Liver (tissue), 3 donors: ENCODE measurements at regions not wholly inside any gene's neighbourhood (a gene's known extent, or its start where the extent isn't known, plus 50 kb on each side); places are given as distances from the start of the nearest gene placed in this dataset.

Source experiments
- ATF3 ChIP-seq: IDR thresholded peaks from 2 replicates; pipeline ENCODE4 v1.6.1; 2016; ENCODE audit warnings: antibody characterized with exemption
- CTCF ChIP-seq: fragments of 150-350 bp; IDR thresholded peaks from 2 replicates; pipeline ENCODE4 v1.5.1; 2017; ENCODE audit warnings: improper control_type of control experiment, low read depth, low read length; ENCODE audit not compliant: missing input control
- HNF4A ChIP-seq, 2 donors: conservative IDR thresholded peaks; 2 replicates each; pipeline ENCODE4 v1.6.1; 2016; ENCODE audit warnings: antibody characterized with exemption in 2 of 2, mild to moderate bottlenecking in 2 of 2
- JUND ChIP-seq, 2 donors: IDR thresholded peaks; 2 replicates each; pipeline ENCODE4 v1.6.1; 2016; ENCODE audit warnings: antibody characterized with exemption in 2 of 2
- RXRA ChIP-seq, 2 donors: IDR thresholded peaks; 2 replicates each; pipeline ENCODE4 v1.6.1; 2017 to 2018; ENCODE audit warnings: antibody characterized with exemption in 2 of 2, mild to moderate bottlenecking in 1 of 2
- SP1 ChIP-seq: IDR thresholded peaks from 2 replicates; pipeline ENCODE4 v1.6.1; 2018; ENCODE audit warnings: antibody characterized with exemption, mild to moderate bottlenecking
- TAF1 ChIP-seq: conservative IDR thresholded peaks from 2 replicates; pipeline ENCODE4 v1.6.1; 2016; ENCODE audit warnings: antibody characterized with exemption, mild to moderate bottlenecking
- YY1 ChIP-seq: IDR thresholded peaks from 2 replicates; pipeline ENCODE4 v1.6.1; 2016; ENCODE audit warnings: antibody characterized with exemption, mild to moderate bottlenecking
- TF ChIP-seq, protein P1 (sequence below): IDR thresholded peaks from 2 replicates; pipeline ENCODE4 v1.6.1; 2016; ENCODE audit warnings: antibody characterized with exemption
- TF ChIP-seq, protein P2 (sequence below): IDR thresholded peaks from 2 replicates; pipeline ENCODE4 v1.6.1; 2016; ENCODE audit warnings: antibody characterized with exemption, mild to moderate bottlenecking
- TF ChIP-seq, protein P3 (sequence below): IDR thresholded peaks from 2 replicates; pipeline ENCODE4 v1.6.1; 2016; ENCODE audit warnings: antibody characterized with exemption
- donor health status: healthy.
- donor health status: healthy.

DNA sequence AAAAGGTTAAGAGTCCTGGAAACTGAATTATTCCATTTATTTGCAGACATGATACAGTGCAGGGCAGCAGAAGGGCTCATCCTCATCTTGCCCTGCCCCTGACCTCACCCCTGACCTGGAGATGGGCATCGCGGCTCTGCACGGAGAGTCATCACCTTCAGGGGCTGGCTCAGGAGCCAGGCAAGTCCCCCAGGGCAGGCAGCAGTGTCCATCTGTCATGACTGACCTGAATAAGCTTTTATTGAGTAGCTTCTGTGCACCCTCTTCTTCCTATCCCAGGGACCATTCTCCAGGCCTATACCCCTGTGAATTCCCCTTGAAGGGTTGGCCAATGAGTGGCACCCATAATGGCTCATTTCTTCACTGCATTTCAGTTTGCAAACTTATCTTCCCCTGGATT lies 484.2 kb downstream of the ZNF536 start:
- TF ChIP-seq CTCF (no peak), JUND (IDR thresholded peaks at IDR 0.05) (no peak), SP1 (no peak), RXRA (IDR thresholded peaks at IDR 0.05) (no peak), HNF4A (conservative IDR thresholded peaks at IDR 0.05) (no peak), TAF1 (no peak), ATF3 (no peak), YY1 (no peak)
- TF ChIP-seq, protein P1, sequence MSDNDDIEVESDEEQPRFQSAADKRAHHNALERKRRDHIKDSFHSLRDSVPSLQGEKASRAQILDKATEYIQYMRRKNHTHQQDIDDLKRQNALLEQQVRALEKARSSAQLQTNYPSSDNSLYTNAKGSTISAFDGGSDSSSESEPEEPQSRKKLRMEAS: no peak
- TF ChIP-seq, protein P2, sequence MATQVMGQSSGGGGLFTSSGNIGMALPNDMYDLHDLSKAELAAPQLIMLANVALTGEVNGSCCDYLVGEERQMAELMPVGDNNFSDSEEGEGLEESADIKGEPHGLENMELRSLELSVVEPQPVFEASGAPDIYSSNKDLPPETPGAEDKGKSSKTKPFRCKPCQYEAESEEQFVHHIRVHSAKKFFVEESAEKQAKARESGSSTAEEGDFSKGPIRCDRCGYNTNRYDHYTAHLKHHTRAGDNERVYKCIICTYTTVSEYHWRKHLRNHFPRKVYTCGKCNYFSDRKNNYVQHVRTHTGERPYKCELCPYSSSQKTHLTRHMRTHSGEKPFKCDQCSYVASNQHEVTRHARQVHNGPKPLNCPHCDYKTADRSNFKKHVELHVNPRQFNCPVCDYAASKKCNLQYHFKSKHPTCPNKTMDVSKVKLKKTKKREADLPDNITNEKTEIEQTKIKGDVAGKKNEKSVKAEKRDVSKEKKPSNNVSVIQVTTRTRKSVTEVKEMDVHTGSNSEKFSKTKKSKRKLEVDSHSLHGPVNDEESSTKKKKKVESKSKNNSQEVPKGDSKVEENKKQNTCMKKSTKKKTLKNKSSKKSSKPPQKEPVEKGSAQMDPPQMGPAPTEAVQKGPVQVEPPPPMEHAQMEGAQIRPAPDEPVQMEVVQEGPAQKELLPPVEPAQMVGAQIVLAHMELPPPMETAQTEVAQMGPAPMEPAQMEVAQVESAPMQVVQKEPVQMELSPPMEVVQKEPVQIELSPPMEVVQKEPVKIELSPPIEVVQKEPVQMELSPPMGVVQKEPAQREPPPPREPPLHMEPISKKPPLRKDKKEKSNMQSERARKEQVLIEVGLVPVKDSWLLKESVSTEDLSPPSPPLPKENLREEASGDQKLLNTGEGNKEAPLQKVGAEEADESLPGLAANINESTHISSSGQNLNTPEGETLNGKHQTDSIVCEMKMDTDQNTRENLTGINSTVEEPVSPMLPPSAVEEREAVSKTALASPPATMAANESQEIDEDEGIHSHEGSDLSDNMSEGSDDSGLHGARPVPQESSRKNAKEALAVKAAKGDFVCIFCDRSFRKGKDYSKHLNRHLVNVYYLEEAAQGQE: no peak
- TF ChIP-seq, protein P3, sequence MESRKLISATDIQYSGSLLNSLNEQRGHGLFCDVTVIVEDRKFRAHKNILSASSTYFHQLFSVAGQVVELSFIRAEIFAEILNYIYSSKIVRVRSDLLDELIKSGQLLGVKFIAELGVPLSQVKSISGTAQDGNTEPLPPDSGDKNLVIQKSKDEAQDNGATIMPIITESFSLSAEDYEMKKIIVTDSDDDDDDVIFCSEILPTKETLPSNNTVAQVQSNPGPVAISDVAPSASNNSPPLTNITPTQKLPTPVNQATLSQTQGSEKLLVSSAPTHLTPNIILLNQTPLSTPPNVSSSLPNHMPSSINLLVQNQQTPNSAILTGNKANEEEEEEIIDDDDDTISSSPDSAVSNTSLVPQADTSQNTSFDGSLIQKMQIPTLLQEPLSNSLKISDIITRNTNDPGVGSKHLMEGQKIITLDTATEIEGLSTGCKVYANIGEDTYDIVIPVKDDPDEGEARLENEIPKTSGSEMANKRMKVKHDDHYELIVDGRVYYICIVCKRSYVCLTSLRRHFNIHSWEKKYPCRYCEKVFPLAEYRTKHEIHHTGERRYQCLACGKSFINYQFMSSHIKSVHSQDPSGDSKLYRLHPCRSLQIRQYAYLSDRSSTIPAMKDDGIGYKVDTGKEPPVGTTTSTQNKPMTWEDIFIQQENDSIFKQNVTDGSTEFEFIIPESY: no peak
